HG02973 (cell line): ENCODE measurements at regions not wholly inside any gene's neighbourhood (a gene's known extent, or its start where the extent isn't known, plus 50 kb on each side); places are given as distances from the start of the nearest gene placed in this dataset.

Source experiments
- ATAC-seq: cut with Tn5 transposase; IDR thresholded peaks from one replicate; pipeline ENCODE4 v1.9.1; 2021; ENCODE audit warnings: moderate library complexity; ENCODE audit not compliant: unreplicated experiment

- no peak for ATAC-seq
Observed at GRCh38 chr16:63612462-63613227, 1509.2 kb downstream of the CDH11 start.

DNA sequence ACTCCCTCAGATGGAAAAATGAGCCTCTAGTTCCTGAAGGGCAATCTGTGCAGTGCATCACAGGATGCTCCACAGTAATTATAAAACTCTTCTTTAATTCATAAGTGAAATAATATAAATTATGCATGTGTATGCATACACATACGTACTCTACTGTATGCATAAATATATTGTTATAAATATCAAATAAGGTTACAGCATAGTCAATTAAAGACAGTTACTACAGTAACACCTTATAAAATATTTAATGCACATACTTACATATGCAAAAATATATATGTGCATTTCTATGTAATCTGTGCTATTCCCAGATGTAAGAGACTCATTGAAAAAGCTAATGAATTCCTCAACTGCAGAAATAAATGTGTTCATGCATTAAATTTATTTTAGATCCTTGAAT is 1515.1 kb downstream of the CDH11 start:
- no peak for ATAC-seq

DNA sequence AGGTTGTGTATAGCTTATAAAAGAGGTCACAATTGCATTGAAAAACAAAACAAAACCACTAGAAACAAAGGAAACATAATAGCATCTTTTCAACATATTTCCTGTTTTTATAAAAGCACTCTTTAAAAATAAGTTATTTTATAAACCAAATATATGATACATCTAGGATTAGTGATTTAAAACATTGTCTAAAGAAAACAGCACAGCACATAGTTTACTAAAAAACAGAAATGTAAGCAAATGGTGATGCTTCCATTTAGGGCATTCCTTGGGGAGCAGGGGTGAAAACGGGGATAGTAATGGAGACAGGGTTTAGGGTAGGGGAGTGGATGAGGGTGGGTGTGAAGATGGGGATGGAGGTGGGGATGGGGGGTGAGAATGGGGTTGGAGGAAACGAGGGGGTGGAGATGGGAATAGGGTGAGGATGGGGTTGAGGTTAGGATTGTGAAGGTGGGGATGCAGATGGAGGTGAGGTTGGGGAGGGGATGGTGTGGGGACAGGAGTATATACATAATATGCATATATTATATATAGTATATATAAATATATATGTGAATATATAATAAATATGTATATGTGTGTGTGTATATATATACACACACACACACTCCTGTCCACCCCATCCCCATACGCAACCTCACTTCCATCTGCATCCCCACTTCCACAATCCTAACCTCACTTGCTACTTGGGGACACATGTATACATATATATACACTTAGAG is 1519.5 kb downstream of the CDH11 start:
- ATAC-seq = no peak

DNA sequence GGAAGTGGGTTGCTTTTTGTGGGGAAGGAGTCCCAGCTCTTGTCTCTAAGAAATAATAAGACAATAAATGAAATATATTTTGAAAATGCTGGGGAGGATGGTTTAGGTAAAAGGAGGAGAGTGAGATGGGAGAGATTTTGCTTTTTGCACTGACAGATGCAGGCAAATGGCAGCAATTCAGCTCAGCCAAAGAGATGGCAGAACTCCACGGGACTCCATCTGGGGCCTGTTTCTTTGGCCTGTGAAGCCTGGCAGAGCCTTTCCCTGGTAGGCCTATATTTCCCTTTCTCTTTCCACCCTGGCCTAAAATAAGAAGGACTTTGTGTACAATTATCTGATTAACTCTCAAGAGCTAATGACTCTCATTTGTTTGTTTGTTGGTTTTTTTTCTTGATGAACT is 1525.1 kb downstream of the CDH11 start:
- ATAC-seq = no peak

GRCh38 chr16:63592852-63593251 is 1529.0 kb downstream of the CDH11 start:
- no peak for ATAC-seq

- no peak for ATAC-seq
Observed at GRCh38 chr16:63581570-63581969, 1540.3 kb downstream of the CDH11 start.

DNA sequence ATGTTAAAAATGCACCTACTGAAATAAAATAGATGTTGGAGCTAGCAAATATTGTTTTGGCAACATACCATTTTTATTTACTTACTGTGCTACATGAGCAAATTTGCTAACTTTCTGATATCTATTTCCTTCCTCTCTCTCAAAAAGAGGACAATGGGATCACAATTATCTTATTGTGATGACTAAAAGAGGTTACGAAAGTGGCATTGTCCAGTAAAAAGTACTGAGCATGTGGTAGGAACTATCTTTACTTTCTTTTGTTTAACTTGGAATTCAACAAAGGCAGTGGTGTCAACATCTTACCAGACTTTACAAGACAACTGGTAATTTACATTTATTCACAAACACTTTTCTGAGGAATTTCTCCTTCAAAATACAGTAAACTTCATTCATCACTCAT is 1542.6 kb upstream of the CDH8 start:
- no peak for ATAC-seq

- no peak for ATAC-seq
Observed at GRCh38 chr16:63577891-63578290, 1541.7 kb upstream of the CDH8 start.

DNA sequence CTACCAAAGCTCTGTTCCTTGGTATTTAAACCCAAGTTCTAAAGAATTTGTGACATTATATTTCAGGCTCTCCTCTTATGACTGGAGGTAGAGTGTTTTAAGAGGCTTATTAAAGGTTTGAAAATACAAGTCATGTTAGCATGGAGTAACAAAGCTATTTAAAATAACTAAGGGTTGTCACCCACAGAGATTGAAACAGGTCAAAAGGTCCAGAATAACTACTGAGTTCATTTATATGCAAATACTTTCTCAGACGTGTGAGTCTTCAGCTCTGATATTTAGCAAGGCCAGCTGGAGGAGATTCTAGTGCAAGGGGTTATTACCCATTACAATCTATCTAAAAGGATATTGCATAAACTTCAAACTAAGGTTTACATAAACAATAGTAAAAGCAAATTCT is 1538.8 kb upstream of the CDH8 start:
- ATAC-seq = no peak

GRCh38 chr16:63568164-63568563 is 1531.9 kb upstream of the CDH8 start:
- ATAC-seq = no peak

DNA sequence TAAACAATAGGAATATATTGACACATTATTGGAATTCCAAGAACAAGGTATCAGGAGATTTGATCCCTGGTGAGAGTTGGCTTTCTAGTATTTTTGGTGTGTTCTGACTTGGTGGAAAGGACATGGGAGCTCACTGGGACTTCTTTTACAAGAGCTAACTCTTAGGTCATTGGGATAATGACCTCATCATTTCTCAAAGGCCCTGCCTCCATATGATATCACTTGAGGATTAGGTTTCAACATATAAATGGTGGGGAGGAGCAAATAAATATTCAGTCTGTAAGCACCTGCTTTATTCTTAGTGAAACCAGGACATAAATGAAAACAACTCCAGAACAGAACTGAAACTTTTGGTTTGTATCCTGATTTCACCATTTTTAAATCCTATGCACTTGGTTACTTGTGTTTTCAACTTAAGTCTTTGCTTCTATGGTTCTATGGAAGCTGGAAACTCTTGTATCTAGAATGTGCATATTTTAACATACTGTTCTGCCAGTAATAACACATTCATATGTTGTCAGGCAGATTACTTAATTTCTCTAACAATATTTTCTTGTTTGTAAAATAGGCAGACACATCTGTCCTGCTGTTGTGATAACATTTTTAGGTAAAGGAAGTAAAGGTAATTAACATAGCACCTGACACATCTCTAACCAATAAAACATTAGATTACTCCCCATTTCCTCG is 1527.7 kb upstream of the CDH8 start:
- ATAC-seq = no peak

DNA sequence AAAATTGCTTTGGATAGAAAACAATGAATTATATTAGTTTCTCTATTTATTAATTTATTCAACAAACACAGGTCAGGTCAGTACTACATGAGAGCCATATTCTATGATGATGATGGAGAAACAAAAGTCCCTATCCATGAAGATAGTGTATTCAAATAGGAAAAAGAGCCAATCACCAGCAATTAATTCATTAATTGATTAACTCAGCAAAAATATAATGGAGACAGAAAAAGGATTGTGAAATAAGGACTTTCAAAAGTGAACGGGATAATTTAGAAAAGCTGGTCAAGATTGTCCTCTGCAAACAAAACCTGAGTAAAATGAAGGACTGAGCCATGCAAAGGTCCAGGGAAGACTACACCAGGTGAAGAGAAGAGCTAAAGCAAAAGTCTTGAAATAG is 1517.7 kb upstream of the CDH8 start:
- no peak for ATAC-seq

- ATAC-seq = no peak
Observed at GRCh38 chr16:63539276-63539675, 1503.0 kb upstream of the CDH8 start.

GRCh38 chr16:63530974-63531373 is 1494.7 kb upstream of the CDH8 start:
- no peak for ATAC-seq

GRCh38 chr16:63530208-63530607 is 1494.0 kb upstream of the CDH8 start:
- no peak for ATAC-seq

GRCh38 chr16:63527404-63527803 is 1491.2 kb upstream of the CDH8 start:
- ATAC-seq = no peak

DNA sequence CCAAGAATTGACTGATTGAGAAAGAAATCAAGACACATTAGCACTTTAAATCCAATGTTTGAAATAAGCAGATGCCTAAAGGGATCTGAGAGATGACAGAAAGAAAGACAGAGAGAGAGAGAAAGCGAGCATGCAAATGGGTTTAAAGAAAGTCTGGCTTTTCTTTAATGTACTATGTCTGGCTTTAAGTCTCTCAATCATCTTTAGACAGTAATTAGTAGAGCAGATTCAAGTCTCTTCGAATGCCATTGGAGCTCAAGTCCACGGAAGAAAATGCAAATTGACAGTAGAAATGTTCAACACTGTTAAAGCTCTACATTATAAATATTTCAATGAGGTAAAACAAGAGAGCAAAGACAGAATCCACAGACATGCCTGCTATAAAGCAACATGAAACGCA is 1480.2 kb upstream of the CDH8 start:
- no peak for ATAC-seq

GRCh38 chr16:63512910-63513309 is 1476.7 kb upstream of the CDH8 start:
- no peak for ATAC-seq

DNA sequence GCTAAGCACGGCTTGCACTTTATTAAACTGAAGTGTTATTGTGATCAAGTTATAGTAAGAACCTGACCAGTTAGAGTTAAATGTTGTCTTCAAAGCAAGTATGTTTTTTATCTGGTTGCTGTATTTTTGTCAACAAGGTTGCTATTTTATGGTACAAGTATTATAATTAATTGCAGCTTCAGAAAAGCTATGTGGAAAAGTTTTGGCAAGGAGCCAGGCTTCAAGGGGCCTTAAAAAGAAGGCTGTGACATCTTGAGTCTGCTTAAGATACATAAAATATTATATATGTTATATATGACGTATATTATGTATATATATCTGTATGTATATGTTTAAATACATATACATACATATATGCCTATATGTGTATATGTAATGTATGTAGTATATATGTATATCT is 1461.2 kb upstream of the CDH8 start:
- no peak for ATAC-seq

DNA sequence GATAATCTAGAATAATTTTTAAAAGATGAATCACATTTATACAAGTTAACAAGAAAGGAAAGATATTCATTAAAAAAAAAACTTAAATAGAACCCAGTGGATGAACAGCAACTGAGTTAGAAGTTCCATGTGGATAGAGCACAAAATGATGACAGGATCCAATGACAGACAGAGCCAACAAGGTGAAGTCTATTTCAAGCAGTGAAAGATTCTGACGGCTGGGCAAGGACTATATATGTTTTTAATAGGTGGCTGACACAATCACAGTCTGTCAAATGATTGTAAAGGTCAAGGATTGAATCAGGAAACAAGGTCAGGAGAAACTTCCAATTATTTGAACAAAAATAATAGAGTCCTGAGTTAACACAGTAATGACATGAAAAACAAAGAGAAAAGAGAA is 1460.0 kb upstream of the CDH8 start:
- no peak for ATAC-seq

- ATAC-seq = no peak
Observed at GRCh38 chr16:63488955-63489354, 1452.7 kb upstream of the CDH8 start.

DNA sequence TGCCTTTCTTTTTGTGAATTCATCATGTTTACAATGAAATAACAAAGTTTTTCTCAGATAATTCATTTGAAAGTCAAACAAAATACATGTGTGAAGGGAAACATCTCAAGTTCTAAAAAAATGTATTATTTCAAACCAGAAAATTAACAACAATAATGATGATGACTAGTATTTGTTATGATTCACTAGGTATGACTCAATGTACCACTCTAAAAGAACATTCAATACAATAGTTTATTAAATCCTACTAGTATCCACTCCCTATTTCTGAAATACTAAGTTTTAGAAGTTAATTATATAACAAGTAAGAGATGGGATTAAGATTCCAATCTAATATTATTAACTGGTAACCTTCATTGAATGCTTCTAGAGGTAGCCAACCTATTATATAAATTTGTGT is 1444.8 kb upstream of the CDH8 start:
- ATAC-seq = no peak
